Neural cell (in vitro differentiated cells): ENCODE measurements at regions not wholly inside any gene's neighbourhood (a gene's known extent, or its start where the extent isn't known, plus 50 kb on each side); places are given as distances from the start of the nearest gene placed in this dataset.

ENCODE experiments used
- CTCF ChIP-seq: fragments of 450-650 bp; IDR thresholded peaks from 2 replicates; pipeline ENCODE4 v1.5.1; 2014; ENCODE audit warnings: antibody characterized with exemption, mild to moderate bottlenecking, moderate library complexity; ENCODE audit not compliant: poor library complexity, severe bottlenecking
- MXI1 ChIP-seq: fragments of 450-650 bp; conservative IDR thresholded peaks from 2 replicates; pipeline ENCODE4 v1.6.1; 2014; ENCODE audit warnings: antibody characterized with exemption, mild to moderate bottlenecking; ENCODE audit not compliant: poor library complexity, severe bottlenecking
- POLR2AphosphoS5 ChIP-seq: IDR thresholded peaks from 2 replicates; pipeline ENCODE4 v1.6.1; 2012
- REST ChIP-seq: IDR thresholded peaks from 2 replicates; pipeline ENCODE4 v1.6.1; 2012; ENCODE audit warnings: borderline replicate concordance
- SMC3 ChIP-seq: fragments of 450-650 bp; conservative IDR thresholded peaks from 2 replicates; pipeline ENCODE4 v1.6.1; 2014; ENCODE audit warnings: antibody characterized with exemption, mild to moderate bottlenecking, moderate library complexity; ENCODE audit not compliant: poor library complexity

GRCh38 chr6:138609801-138610430, 110.6 kb upstream of the NHSL1 start:
- TF ChIP-seq CTCF (no peak), SMC3 (no peak), POLR2AphosphoS5 (no peak), MXI1 (no peak), REST (no peak)
